ENCODE measurements at regions not wholly inside any gene's neighbourhood (a gene's known extent, or its start where the extent isn't known, plus 50 kb on each side); places are given as distances from the start of the nearest gene placed in this dataset.

DNA sequence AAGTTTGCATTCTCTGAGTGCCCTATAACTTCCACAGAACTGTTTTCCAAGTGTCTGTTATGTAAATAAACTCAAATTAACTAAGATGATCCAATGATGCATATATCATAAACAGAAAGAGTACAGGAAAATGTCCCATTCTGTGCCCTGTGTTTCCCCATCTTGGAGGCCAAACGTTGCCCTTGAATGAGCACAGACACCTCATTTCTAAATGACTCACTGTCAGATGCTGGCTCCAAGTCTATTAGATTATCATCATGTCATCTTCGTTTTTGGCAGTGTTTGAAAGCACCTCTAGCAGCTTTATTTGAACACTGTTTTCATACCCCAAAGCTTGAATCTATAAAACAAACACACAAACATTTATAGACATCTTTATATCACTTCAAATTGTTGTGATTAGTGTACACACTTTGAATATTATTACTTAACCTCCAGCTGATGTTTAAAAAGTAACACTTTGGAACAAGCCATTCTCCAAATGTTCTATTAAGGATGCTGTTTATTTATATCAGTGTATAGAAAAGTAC lies 424.2 kb downstream of the NOVA1 start:
- H3K4me3 ChIP-seq: no peak overlapping the region
- H3K27ac ChIP-seq: no peak overlapping the region
- no peaks in the 10 kb centered on the region for H3K4me1 ChIP-seq
- intact Hi-C loops (cut with DNase I; ENCODE audit: low total_unique reads): no loop called here
- TF ChIP-seq POLR2A (IDR thresholded peaks at IDR 0.05) (no peak), CTCF (IDR thresholded peaks at IDR 0.05) (no peak)
- no peaks in the 10 kb centered on the region for H3K36me3 ChIP-seq
- H3K9me3 ChIP-seq: no peaks in the 10 kb centered on the region
- no peaks in the 10 kb centered on the region for H3K27me3 ChIP-seq
- DNase-seq: no peak

DNA sequence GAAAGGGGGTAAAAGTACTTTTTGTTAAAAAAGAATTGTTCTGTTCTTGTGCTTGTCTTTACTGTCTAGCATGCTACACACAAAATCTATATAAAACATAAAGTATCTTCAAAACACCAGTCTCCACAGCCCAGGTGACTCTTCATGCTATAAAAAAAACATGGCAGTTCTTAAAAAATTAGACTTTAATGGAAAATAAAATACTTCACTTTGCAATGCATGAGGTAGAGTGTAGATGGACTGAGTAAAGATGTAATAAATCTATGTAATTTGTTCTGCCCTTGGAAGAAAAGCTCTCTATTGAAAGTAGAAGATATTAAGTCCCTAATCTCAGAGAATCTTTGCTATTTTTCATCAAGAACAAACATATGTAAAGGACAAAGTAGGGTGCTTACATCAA lies 425.4 kb downstream of the NOVA1 start:
- DNase-seq: no peak

DNA sequence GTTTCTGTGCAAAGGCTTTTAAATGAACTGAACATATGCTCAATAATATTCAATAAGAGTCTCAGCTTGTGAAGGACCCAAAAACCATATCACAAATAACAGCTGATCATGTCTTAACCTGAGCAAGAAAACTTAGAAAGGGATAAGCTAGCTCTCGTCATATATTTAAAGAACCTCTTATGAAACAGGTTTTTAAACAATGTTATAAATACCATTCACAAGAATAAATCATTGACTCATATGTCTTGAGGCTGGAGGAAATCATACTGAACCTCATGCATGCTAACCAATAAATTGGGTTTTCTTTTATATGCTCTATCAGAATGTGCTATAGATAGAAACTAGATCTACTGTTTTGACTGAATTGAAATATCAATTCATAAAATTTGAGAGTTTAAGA lies 426.9 kb downstream of the NOVA1 start:
- Histone ChIP-seq H3K27ac (no peak overlapping the region), H3K27me3 (no peaks in the 10 kb centered on the region), H3K36me3 (no peaks in the 10 kb centered on the region), H3K4me1 (no peaks in the 10 kb centered on the region), H3K9me3 (no peaks in the 10 kb centered on the region), H3K4me3 (no peak overlapping the region)
- intact Hi-C loops (cut with DNase I; ENCODE audit: low total_unique reads): no loop called here
- no peak for DNase-seq
- TF ChIP-seq CTCF (IDR thresholded peaks at IDR 0.05): no peak
- no peak for TF ChIP-seq POLR2A (IDR thresholded peaks at IDR 0.05)

More for the DNA sequence above, 425.4 kb downstream of the NOVA1 start:
- H3K36me3 ChIP-seq: no peaks in the 10 kb centered on the region
- H3K9me3 ChIP-seq: no peaks in the 10 kb centered on the region
- intact Hi-C loops (cut with DNase I; ENCODE audit: low total_unique reads): no loop called here
- H3K4me1 ChIP-seq: no peaks in the 10 kb centered on the region
- H3K27ac ChIP-seq: no peak overlapping the region
- no peaks in the 10 kb centered on the region for H3K27me3 ChIP-seq
- H3K4me3 ChIP-seq: no peak overlapping the region
- TF ChIP-seq POLR2A (IDR thresholded peaks at IDR 0.05): no peak
- no peak for TF ChIP-seq CTCF (IDR thresholded peaks at IDR 0.05)

GRCh38 chr14:26163761-26164160 lies 434.1 kb downstream of the NOVA1 start:
- Histone ChIP-seq H3K4me3 (no peak overlapping the region), H3K4me1 (no peaks in the 10 kb centered on the region), H3K27ac (no peak overlapping the region), H3K36me3 (peaks cover 0 to 3% of the 10 kb centered on the region in 2 donors), H3K27me3 (no peaks in the 10 kb centered on the region), H3K9me3 (no peaks in the 10 kb centered on the region)
- TF ChIP-seq POLR2A (IDR thresholded peaks at IDR 0.05) (no peak), CTCF (IDR thresholded peaks at IDR 0.05) (peak in 3 of 4 experiments; percentile 22 to 42 (median 31))
- no peak for DNase-seq
- intact Hi-C loops (cut with DNase I; ENCODE audit: low total_unique reads): no loop called here

DNA sequence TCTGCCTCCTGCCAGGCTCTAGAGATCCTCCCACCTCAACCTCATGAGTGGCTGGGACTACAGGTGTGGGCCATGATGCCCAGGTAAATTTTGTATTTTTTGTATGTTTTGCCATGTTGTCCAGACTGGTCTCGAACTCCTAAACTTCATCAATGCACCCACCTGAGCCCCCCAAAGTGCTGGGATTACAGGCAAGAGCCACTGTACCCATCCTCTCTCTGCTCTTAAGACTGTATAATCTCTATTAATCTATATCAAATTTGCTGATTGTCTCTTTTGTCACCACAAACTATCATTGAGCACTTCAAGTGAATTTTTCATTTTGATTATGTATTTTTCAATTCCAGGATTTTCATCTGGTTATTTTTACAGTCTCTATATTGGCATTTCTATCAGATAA lies 440.3 kb downstream of the NOVA1 start:
- H3K27ac ChIP-seq: no peak overlapping the region
- H3K4me1 ChIP-seq: no peaks in the 10 kb centered on the region
- peaks cover 0 to 7% of the 10 kb centered on the region in 2 donors for H3K9me3 ChIP-seq
- no peak for DNase-seq
- TF ChIP-seq POLR2A (IDR thresholded peaks at IDR 0.05) (no peak), CTCF (IDR thresholded peaks at IDR 0.05) (no peak)
- intact Hi-C loops (cut with DNase I; ENCODE audit: low total_unique reads): no loop called here
- H3K4me3 ChIP-seq: no peak overlapping the region
- H3K27me3 ChIP-seq: no peaks in the 10 kb centered on the region
- no peaks in the 10 kb centered on the region for H3K36me3 ChIP-seq
